GM18519 (cell line): ENCODE measurements at regions not wholly inside any gene's neighbourhood (a gene's known extent, or its start where the extent isn't known, plus 50 kb on each side); places are given as distances from the start of the nearest gene placed in this dataset.

ENCODE experiments used
- ATAC-seq: cut with Tn5 transposase; IDR thresholded peaks from one replicate; pipeline ENCODE4 v1.9.1; 2021; ENCODE audit warnings: mild to moderate bottlenecking, moderate library complexity; ENCODE audit not compliant: unreplicated experiment, low FRiP score

DNA sequence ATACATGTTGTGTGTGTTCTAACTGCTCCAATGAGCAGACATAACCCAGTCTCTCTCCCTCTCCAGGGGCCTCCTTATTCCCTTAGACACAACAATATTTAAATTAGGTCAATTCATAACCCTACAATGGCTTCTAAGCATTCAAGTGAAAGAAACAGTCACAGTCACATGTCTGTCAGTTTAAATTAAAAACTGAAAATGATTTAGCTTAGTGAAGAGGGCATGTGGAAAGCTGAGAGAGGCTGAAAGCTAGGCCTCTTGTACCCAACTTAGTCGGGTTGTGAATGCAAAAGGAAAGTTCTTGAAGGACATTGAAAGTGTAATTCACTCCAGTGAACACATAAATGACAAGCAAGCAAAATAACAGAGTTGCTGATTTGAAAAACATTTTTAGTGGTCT is 1519.6 kb downstream of the OTOL1 start:
- no peak for ATAC-seq

DNA sequence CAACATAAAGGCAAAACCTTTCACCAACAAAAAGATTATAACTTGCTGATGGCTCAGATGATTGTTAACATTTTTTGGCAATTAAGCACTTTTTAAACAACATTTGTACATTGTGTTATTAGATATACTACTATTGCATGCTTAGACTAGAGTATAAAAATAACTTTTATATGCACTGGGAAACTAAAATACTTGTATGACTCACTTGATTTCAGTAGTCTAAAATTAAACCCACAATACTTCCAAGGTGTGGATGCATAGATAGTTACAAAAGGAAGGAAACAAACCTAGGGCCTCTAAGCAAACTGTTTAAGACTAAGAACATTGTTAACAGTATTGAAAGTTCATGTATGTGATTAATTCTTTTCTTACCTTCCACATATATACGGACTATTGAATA is 1521.5 kb downstream of the OTOL1 start:
- ATAC-seq: no peak

DNA sequence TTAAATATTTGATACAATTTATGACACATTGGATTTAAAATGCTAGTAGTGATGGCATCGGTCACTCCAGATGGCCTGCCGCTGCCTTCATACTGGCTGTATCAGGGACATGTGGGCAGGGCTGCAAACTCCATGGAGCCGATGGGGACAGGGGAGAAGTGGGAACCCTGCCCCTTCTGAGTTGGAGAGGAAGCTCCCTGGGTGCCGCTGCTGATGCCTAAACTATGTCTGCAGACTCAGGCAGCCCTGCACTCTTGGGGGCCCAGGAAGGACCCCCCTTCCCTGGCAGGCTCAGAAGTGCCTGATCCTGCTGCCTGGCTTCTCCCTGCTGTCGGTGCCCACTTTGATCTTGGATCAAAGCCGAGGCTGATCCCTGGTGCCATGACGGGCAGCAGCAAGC is 1522.1 kb downstream of the OTOL1 start:
- ATAC-seq: no peak

DNA sequence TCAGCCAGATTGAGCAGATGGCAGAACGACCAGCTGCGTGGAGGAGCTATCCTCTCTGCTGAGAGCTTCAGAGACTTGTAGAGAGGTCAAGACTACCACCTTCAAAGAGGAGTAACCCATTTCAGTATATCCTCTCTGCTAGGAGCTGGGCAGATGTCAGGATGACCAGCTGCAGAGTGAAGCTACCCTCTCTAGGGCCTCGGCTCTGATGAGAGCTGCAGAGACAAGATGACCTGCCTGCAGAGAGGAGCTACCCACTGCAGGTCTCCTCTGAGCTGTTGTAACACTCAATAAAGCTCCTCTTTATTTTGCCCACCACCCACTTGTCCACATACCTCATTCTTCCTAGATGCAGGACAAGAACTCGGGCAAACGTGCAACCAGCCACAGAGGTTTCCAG is 1522.7 kb downstream of the OTOL1 start:
- ATAC-seq: no peak

DNA sequence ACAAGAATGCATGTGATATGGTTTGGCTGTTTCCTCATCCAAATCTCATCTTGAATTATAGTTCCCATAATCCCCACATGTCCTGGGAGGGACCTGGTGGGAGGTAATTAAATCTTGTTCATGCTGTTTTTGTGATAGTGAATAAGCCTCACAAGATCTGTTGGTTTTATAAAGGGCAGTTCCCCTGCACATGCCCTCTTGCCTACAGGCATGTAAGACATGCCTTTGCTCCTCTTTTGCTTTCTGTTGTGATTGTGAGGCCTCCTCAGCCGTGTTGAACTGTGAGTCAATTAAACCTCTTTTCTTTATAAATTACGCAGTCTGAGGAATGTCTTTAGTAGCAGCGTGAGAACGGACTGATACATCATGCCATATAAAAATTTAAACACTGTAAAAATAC is 1537.0 kb downstream of the OTOL1 start:
- no peak for ATAC-seq

DNA sequence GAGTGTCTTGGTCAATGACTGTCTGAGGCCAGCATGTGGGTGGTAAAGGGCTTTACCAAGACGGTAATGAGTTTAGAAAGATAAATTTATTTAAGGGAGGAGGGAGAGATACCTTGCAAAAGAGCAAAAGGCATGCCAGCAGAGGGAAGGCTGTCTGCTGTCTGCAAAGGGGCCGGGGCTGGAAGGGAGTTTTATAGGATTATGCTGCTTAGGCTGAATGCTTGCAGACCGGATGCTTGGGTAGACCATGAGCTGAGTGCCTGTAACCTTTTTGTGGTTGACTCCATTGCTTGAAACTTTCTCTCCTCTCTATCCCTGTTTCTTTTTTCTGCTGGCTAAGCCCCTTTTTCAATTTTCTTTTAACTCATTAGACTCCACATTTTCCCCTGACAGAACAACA is 1543.0 kb downstream of the OTOL1 start:
- ATAC-seq: no peak

DNA sequence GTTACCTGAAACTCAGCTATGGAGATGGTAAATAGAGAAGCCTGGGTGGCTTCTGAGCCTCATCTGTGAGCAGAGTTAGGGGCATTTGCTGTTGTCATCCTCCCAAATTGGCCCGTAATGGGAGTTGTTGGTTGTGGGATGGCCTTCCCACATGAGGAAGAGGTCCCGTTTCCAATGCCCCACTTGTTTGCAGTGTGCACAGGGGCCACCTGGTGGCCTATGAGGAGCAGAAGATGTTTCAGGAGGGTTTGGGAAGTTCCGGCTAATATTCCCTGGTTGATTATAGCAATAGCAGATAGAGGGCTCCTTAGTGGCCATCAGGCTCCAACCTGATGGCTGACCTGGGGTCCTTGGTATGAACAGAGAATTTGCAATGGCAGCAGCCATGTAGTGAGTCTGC is 1546.5 kb downstream of the OTOL1 start:
- no peak for ATAC-seq

DNA sequence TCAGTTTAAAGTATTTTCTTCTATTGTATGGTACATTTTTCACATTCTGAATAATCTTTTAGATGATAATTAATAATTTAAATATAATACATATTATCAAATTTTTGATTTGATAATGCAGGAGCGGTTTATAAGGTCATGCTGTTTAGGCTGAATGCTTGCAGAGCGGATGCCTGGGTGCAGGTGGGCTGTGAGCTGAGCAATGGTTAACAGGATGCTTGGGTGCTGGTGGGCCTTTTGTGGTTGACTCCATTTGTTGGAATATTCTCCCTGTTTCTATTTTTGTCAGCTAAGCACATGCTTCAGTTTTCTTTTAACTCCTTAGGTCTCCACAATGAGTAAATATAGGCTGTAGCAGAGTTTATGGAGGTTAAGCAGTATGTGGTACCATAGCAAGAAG is 1549.3 kb downstream of the OTOL1 start:
- ATAC-seq: no peak

DNA sequence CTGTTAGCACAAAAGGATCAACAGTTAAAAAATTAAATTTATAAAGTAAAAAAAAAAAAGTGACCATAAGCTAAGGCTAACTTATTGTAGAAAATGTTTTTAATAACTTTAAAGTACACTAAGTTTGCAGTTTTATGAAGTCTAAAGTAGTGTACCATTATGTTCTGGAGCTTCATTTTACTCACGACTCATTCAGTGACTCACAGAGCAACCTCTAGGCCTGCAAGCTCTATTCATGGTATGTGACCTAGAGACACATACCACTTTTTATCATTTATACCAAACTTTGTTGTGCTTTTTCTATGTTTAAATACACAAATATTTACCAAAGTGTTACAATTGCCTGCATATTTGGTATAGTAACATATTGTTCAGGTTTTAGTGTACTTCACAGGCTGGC is 1552.3 kb downstream of the OTOL1 start:
- ATAC-seq: no peak

DNA sequence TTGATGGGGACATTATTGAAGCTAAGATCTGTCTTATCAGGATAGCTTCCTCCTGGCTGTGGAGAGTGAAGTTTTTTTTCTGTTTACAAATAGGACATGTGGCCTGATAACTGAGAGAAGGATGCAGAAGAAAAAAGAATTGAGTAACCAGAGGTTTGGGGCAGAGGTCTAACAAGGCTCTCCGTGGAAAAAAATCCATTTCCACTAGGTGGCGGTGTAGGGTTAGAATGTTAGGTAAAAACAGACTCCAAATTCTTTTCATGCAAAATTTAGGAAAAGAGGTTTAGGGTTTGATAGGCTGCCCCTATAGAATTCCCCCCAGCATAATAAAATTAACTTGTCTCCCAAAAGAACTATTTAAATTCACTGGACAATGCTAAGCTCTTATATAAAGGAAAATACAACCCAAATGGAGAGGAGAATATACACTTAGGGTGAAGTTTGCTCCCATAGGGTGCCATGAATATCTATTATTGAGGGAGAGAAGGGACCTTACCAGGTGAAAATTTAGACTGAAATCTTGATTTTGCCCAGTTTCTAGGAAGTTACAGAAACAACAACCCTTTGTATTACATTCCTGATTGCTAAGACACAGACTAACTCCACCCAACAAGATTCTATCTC is 1560.4 kb downstream of the OTOL1 start:
- ATAC-seq: no peak

DNA sequence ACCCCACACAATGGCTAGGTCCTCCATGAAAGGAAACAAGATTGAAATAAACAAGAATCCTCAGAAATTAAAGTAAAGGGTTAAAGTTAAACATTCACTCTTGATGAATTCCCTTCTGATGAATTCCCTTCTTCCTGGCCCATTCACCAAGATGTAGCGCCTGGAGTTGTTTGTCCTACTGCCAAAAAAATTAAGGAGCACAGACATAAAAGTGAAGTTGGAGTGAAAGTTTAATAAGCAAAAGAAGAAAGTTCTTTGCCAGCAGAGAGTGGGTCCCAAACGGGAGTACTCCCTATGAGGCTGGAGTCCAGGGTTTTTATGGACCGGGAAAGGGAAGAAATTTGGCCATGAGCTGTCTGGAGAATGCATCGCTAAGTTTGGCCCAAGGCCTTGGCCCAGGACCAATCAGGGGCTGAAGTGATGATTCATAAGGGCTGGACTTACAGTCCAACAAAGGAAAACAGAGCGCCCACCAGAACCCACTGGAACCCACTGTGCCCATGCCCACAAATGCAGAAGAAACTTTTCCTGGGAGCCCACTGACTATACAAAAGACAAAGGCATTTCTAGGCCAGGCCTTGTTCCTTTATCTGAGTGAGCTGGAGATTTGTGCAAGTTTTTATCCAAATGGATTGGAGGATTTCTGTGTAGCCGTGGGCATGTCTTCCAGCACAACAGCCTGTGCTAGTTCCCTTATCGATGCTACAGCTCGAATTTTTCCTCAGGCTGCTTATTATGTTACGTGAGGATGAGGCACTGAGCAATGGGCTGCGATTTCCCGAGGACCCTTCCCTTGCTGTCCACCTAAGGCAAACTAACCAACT is 1561.6 kb downstream of the OTOL1 start:
- no peak for ATAC-seq

DNA sequence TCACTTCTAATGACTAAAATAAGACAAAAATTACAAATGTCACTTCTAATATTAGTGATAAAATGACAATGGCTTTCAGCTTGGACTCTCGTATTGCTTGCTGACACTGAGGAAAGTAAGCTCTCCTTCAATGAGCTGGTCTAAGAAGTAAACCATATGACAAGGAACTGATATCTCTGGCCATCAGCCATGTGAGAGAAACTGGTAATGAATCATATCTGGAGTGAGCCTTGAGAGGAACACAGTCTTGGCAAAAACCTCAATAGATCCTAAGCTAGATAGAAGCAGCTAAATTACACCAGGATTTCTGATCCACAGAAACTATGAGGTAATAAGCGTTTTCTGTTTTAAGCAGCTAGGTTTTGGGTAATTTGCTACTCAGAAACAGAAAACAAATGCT is 1575.1 kb downstream of the OTOL1 start:
- no peak for ATAC-seq
